ENCODE measurements at regions not wholly inside any gene's neighbourhood (a gene's known extent, or its start where the extent isn't known, plus 50 kb on each side); places are given as distances from the start of the nearest gene placed in this dataset.

- no peak for DNase-seq (ENCODE audit: low read depth)
Measured at GRCh38 chr13:105527127-105527526, 1008.3 kb downstream of the EFNB2 start.

DNA sequence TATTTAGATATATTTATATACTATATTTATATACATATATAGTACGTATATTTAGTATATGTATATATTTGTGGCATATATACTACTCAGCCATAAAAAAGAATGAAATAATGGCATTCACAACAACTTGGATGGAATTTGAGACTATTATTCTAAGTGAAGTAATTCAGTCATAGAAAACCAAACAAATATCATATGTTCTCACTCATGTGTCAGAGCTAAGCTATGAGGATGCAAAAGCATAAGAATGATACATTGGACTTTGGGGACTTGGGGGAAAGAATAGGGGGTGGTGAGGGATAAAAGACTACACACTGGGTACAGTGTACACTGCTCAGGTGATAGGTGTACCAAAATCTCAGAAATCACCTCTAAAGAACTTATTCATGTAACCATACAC lies 1015.7 kb downstream of the EFNB2 start:
- DNase-seq (ENCODE audit: low read depth), result no peak

DNA sequence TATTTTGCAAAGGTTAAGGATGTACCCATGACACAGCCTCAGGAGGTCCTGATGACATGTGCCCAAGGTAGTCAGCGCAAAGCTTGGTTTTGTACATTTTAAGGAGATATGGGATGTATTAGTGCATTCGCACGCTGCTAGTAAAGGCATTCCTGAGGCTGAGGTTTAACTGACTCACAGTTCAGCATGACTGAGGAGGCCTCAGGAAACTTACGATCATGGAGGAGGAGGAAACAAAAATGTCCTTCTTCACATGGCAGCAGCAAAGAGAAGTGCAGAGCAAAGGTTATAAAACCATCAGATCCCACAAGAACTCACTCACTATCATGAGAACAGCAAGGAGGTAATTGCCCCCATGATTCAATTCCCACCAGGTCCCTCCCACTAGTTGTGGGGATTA lies 1017.4 kb downstream of the EFNB2 start:
- DNase-seq (ENCODE audit: low read depth), result no peak

GRCh38 chr13:105514401-105514800 lies 1021.1 kb downstream of the EFNB2 start:
- no peak for DNase-seq (ENCODE audit: low read depth)

DNA sequence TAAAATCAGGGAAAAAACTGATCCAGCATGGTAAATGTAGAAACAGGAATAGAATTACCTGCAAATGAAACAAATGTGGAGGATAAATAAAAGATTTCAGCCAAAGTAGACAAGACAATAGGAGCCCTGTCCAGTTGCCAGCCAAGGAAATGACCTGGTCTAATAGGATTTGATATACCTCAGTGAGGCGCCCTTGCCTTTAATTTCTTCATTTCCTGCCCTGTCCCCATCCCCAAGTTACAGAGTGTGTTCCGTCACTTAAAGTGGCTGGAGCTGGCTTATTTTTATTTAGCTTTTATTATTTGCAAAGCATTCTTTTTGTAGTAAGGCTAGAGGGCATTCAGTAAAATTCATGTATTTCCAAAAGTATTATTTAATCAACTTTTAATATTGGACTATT lies 1022.0 kb downstream of the EFNB2 start:
- no peak for DNase-seq (ENCODE audit: low read depth)

DNA sequence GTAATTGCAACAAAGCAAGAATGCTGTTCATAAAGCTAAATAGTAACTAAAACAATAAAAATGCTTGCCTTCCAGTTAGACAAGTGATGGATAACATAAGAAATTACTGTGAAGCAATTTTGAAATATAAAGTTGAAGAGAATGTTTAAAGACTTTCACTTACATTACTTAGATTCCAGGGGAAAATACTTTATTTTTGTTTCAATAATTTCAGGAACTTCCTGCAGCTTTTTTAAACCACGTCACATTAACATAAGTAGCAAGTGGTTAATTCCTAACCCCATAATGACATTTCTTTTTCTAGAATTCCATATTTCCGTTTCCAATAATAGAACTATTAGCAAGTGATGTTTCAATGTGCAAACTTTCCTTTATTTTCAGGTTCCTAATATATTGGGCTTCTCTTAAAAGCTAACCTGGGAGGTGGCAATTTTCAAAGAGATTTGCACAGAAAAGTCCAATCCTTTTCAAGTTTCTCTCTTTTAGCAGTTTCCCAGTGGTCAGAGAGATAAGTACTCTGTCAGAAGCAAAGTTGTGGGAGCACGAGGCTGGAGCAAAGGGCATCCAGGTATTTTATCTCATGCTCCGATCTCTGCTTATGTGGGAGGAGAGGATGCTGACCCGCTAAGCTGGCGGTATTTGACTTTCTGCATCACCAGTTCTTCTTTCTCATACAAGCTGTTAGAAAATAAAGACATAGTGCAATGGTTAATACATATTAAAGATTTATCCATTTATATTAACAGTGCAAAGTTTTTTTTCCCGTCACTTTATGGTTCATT lies 1025.3 kb downstream of the EFNB2 start:
- DNase-seq (ENCODE audit: low read depth), result no peak

DNA sequence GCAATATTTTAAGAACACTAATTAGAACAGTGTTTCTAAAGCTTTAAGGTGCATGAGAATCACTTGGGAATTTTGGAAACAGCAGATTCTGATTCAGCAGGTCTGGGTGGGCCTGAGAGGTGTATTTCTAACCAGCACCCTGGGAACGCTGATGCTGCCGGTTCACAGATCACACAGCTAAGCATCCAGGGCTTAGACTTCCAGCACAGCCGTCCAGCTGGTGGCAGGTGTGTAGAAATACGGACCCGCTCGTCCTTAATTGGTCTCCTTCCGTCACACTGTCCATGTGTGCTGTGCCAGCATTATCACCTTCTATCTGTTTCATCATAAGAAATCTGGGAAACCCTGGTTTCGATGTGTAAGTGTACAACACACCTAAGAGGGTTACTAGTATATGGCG lies 1029.0 kb downstream of the EFNB2 start:
- no peak for DNase-seq (ENCODE audit: low read depth)

DNA sequence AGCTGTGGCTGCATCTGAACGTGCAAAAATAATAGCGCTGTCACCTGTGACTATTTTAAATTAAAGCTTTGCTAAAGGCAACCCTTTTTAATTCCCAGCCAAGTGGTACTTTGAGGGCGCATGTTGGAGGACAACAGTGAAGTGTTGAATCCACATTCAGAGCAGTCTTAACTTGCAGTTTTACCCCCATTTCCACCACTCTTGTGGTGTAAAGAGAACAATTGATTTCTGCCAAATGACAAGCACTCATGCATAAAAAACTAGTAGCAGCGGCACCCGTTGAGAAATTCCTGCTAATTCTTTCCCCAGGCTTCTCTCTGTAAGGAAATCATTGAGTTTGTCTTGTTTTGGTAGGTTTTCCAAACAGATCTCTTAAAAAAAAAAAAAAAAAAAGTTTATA lies 1033.3 kb downstream of the EFNB2 start:
- no peak for DNase-seq (ENCODE audit: low read depth)

- DNase-seq (ENCODE audit: low read depth), result no peak
Measured at GRCh38 chr13:105497597-105497996, 1037.9 kb downstream of the EFNB2 start.

DNA sequence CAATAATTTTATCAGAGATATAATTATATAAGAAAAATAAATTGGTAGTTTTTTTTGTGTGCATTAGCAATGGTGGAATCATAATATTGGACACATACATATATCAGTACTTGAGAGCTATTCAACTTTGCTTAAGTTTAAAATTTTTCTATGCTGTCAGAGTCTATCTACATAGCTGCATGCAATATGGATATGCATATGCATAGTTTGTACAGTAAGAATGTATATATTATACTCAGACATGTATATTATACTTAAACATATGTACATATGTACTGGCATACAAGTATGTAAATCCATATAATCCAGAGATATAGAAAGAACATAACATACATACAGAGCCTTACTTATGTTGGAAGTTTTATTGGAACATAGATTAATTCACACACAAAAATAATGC lies 1043.2 kb downstream of the EFNB2 start:
- no peak for DNase-seq (ENCODE audit: low read depth)

DNA sequence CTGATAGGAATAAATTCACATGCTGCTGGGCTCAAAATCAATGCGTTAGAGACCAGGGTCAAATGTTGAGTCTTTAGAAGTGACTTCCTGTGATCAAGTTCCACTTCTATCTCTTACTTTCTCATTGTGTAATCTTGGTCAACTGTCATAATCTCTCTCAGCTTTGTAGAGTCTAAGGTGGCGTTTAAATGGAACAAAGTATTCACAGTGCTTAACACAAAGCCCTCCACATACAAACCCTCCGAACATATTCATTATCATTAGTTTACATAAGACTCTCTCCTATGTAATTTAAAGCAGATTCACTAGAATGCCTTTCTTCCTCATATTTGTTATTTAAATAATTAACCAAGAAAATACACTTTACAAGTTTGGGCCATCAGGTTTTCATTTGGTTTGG lies 1044.1 kb downstream of the EFNB2 start:
- no peak for DNase-seq (ENCODE audit: low read depth)

DNA sequence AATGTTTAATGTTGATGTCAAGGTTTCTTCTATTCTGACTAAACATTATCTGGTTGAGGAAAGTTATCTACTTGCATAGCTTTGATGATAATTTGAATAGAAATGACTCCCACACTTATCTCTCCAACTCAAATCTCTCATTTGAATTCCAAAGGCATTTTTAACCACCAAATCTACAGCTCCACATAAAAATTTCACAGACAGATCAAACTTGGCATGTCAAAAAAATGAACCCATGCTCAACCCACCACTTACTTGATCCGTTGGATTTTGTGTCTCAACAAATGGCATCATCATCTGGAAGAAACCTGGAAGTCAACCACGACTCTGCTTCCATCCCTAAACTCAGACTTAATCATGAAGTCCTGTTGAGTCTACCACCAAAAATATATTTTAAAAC lies 1050.4 kb downstream of the EFNB2 start:
- DNase-seq (ENCODE audit: low read depth), result no peak

DNA sequence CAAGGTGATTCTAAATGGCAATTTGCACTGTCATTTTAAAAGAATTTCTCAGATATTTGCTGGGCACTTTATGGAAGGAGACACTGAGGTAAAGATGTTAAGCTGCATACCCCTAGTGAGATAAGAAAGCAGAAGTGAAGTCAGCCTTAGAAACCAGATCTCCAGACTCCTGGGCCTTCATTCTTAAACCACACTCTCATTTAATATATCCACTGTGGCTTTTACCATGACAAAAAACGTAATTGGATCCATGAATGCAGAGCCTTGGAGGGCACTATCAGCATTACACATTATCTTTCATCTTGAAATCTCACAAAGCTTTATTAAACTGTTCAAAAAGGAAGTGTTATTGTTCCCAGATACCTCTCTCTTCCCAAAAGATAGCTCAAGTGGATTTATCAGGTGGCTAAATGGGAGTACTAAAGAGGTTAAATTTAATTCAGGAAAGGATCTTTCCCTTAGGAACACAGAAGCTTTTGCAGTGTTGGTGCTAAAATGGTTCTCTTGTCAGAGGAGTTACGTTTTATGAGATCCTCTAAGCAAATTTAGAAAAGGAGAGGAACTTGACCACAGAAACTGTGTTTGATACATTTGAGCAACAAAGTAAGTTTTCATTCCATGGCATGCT lies 1060.4 kb downstream of the EFNB2 start:
- no peak for DNase-seq (ENCODE audit: low read depth)

- DNase-seq (ENCODE audit: low read depth), result no peak
Measured at GRCh38 chr13:105471673-105472072, 1063.8 kb downstream of the EFNB2 start.

DNA sequence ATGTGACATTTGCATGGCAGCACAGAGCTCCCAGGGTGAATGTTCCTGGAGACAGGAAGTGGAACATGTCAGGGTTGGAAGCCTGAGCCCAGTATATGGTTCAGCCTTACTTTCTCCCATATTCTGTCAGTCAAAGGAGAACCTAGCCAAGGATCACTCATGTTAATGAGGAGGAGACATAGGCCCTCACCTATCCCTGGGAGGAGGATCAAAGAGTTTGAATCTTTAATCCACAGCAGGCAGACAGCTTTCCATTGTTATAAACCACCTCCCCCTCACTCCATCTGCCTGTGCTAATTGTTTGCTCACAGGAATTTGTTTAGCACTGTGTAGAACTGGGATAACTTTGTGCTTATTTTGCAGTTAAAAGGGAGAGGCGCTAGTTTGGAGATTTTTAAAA lies 1069.1 kb downstream of the EFNB2 start:
- DNase-seq (ENCODE audit: low read depth), result no peak

DNA sequence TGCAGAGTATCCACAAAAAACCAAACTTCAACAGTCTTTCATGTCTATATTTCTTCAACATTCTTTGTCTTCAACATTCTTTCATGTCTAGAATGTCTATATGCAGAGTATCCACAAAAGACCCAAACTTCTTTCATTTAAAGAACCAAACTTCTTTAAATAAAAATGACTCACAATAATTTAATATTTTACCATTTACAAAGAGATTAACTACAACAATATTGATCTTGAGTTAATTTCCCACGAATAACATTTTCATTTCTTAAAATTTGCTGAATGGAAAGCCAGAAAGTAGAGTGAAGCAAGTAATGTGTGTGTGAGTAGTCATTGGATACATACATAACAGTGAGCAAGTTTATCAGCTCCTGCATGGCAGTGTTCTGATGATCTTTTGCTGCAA lies 1069.7 kb downstream of the EFNB2 start, which contains the start of gene DAOA:
TSS of gene DAOA (plus strand) at position 301 of the 400 bp plus-strand sequence.
- no peak for DNase-seq (ENCODE audit: low read depth)

GRCh38 chr13:105465251-105465650 lies 1070.2 kb downstream of the EFNB2 start:
- DNase-seq (ENCODE audit: low read depth), result no peak

- no peak for DNase-seq (ENCODE audit: low read depth)
Measured at GRCh38 chr13:105464249-105464648, 1071.2 kb downstream of the EFNB2 start.

- DNase-seq (ENCODE audit: low read depth), result no peak
Measured at GRCh38 chr13:105463011-105463501, 1072.4 kb downstream of the EFNB2 start.

GRCh38 chr13:105462098-105462497 lies 1073.4 kb downstream of the EFNB2 start:
- no peak for DNase-seq (ENCODE audit: low read depth)

- no peak for DNase-seq (ENCODE audit: low read depth)
Measured at GRCh38 chr13:105452895-105453294, 1082.6 kb downstream of the EFNB2 start.

GRCh38 chr13:105450784-105451183 lies 1084.7 kb downstream of the EFNB2 start:
- DNase-seq (ENCODE audit: low read depth), result no peak

DNA sequence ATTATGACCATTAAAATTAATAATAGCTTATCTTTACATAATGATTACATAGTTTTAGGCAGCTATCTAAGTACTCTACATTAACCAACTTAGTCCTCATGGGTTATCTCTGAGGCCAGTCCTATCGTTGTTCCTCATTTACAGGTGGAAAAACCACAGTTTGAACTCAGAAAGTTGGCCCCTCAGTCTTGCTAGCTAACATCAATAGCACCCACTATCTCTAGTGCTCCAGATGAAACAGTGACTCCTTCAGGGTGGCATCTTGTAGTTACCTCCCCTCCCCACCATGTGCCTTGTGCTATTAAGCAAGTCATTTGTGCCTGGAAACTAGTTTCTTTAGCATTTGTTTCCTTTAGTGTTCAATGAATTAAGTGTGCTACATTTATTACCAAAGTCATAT lies 1086.7 kb downstream of the EFNB2 start:
- no peak for DNase-seq (ENCODE audit: low read depth)

DNA sequence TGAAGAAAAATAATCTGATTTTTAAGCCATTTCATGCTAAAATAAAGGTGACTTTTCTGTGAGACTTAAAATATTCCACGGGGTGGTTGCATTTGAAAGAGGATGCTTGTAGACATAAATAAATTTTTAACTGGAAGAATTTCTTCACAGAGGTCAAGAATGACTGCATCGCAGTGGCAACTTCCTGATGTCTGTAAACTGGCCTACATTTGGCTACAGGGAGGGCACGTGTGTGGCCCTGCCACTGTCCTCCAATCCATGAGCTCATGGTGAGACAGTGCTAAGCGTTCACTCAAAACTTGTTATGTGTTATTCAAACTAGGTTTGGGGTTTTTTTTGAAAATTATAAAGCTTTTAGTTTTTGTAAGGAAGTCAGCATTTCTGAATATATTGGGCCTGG lies 1089.3 kb downstream of the EFNB2 start:
- DNase-seq (ENCODE audit: low read depth), result no peak
